ENCODE measurements at regions not wholly inside any gene's neighbourhood (a gene's known extent, or its start where the extent isn't known, plus 50 kb on each side); places are given as distances from the start of the nearest gene placed in this dataset.
"Not testable (repeated sequence)": the region's sequence is repeated elsewhere in the genome, so short reads cannot be mapped to it uniquely, and the experiment has no call there.

DNA sequence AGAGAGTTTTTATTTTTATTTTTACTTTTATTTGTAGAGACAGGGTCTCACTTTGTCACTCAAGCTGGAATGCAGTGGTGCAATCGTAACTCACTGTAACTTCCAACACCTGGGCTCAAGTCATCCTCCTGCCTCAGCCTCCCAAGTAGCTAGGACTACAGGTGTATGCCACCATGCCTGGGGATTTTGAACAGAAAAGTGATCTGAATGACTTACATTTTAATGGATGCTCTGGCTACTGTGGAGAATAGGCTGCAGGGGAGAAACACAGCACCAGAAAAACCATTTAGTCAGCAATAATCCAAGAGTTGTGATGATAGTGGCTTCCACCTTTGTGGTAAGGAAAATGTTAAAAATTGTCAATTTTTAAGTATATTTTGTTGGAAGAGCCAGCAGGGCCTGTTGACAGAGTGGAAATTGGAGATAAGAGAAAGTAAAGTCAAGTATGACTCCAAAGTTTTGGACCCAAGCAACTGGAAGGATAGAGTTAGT is 106.0 kb upstream of the LOC128125822 start:
- H3K36me3 Mint-ChIP-seq (ENCODE audit: low read depth) = no peaks in the 10 kb centered on the region
- H3K9me3 ChIP-seq (ENCODE audit: control insufficient read depth in 1 of 2, insufficient read depth in 1 of 2, low read length in 2 of 2) = no peaks in the 10 kb centered on the region
- DNase-seq (no peak), ATAC-seq (ENCODE audit: poor library complexity) (no peak)
- intact Hi-C loops (cut with DNase I, micrococcal nuclease) = no loop called here
- H3K4me1 Mint-ChIP-seq (ENCODE audit: low read depth) = no peaks in the 10 kb centered on the region
- no peaks in the 10 kb centered on the region for H3K4me1 ChIP-seq (ENCODE audit: insufficient read depth, low read length)
- H3K27ac ChIP-seq (ENCODE audit: low read depth in 1 of 2, low read length in 2 of 2) = no peak overlapping the region
- no peaks in the 10 kb centered on the region for H3K36me3 ChIP-seq (ENCODE audit: insufficient read depth, low read length)
- TF ChIP-seq, protein P1, sequence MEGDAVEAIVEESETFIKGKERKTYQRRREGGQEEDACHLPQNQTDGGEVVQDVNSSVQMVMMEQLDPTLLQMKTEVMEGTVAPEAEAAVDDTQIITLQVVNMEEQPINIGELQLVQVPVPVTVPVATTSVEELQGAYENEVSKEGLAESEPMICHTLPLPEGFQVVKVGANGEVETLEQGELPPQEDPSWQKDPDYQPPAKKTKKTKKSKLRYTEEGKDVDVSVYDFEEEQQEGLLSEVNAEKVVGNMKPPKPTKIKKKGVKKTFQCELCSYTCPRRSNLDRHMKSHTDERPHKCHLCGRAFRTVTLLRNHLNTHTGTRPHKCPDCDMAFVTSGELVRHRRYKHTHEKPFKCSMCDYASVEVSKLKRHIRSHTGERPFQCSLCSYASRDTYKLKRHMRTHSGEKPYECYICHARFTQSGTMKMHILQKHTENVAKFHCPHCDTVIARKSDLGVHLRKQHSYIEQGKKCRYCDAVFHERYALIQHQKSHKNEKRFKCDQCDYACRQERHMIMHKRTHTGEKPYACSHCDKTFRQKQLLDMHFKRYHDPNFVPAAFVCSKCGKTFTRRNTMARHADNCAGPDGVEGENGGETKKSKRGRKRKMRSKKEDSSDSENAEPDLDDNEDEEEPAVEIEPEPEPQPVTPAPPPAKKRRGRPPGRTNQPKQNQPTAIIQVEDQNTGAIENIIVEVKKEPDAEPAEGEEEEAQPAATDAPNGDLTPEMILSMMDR (IDR thresholded peaks at IDR 0.05) = no peak
- ChIA-PET POLR2A (no interaction called here), CTCF (no interaction called here)
- no peak overlapping the region for H3K4me3 ChIP-seq (ENCODE audit: low read length)
- no peak overlapping the region for H3K27ac Mint-ChIP-seq
- no peaks in the 10 kb centered on the region for H3K27me3 ChIP-seq (ENCODE audit: control insufficient read depth in 1 of 2, insufficient read depth in 2 of 2, low read length in 2 of 2)
- H3K27me3 Mint-ChIP-seq = peaks cover 8% of the 10 kb centered on the region
- no peak overlapping the region for H3K4me3 Mint-ChIP-seq
- H3K9me3 Mint-ChIP-seq = no peaks in the 10 kb centered on the region

DNA sequence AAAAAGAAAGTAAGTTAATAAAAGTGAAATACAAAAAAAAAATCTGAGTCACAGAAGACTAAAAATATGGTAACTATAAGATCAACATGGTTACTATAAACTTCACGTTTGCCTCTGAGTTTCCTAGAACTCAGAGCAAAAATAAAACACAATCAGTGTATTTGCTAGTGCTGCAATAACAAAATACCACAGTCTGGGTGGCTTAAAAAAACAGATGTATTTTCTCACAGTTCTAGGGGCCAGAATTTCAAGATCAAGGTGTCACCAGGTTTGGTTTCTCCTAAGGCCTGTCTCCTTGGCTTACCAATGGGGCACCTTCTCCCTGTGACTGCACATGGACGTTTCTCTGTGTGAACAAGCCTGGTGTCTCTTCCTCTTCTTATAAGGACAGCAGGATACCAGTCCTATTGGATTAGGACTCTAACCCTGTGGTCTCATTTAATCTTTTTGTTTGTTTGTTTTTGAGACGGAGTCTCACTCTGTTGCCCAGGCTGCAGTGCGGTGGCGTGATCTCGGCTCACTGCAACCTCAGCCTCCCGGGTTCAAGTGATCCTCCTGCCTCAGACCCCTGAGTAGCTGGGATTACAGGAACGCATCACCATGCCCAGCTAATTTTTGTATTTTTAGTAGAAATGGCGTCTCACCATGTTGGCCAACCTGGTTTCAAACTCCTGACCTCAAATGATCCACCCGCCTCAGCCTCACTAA is 104.9 kb upstream of the LOC128125822 start:
- Mint-ChIP-seq H3K4me1 (ENCODE audit: low read depth) (no peaks in the 10 kb centered on the region), H3K27ac (no peak overlapping the region), H3K27me3 (no peaks in the 10 kb centered on the region), H3K4me3 (no peak overlapping the region), H3K36me3 (ENCODE audit: low read depth) (no peaks in the 10 kb centered on the region), H3K9me3 (no peaks in the 10 kb centered on the region)
- ATAC-seq (ENCODE audit: poor library complexity) = no peak
- ChIA-PET CTCF (no interaction called here), POLR2A (no interaction called here)
- Histone ChIP-seq H3K4me3 (ENCODE audit: low read length) (no peak overlapping the region), H3K27ac (ENCODE audit: low read depth in 1 of 2, low read length in 2 of 2) (no peak overlapping the region), H3K9me3 (ENCODE audit: control insufficient read depth in 1 of 2, insufficient read depth in 1 of 2, low read length in 2 of 2) (no peaks in the 10 kb centered on the region), H3K27me3 (ENCODE audit: control insufficient read depth in 1 of 2, insufficient read depth in 2 of 2, low read length in 2 of 2) (no peaks in the 10 kb centered on the region), H3K36me3 (ENCODE audit: insufficient read depth, low read length) (no peaks in the 10 kb centered on the region), H3K4me1 (ENCODE audit: insufficient read depth, low read length) (no peaks in the 10 kb centered on the region)
- intact Hi-C loops (cut with DNase I, micrococcal nuclease) = no loop called here
- DNase-seq = no peak
- TF ChIP-seq, protein P1 (IDR thresholded peaks at IDR 0.05) = no peak

DNA sequence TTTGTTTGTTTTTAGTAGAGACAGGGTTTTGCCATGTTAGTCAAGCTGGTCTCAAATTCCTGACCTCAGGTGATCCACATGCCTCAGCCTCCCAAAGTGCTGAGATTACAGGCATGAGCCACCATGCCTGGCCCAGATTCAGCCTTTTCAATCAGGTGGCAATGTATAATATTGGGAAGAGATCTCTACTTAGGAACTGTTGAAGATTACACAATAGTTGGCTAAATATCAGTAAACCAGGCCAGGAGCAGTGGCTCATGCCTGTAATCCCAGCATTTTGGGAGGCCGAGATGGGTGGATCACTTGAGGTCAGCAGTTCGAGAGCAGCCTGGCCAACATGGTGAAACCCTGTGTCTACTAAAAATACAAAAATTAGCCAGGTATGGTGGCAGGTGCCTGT is 101.1 kb upstream of the LOC128125822 start:
- H3K36me3 Mint-ChIP-seq (ENCODE audit: low read depth); CTCF ChIA-PET; intact Hi-C loops (cut with DNase I, micrococcal nuclease); H3K9me3 Mint-ChIP-seq; H3K4me1 ChIP-seq (ENCODE audit: insufficient read depth, low read length); ATAC-seq (ENCODE audit: poor library complexity); H3K27ac Mint-ChIP-seq; DNase-seq; H3K4me3 Mint-ChIP-seq; H3K27me3 Mint-ChIP-seq; H3K27me3 ChIP-seq (ENCODE audit: control insufficient read depth in 1 of 2, insufficient read depth in 2 of 2, low read length in 2 of 2); H3K36me3 ChIP-seq (ENCODE audit: insufficient read depth, low read length); POLR2A ChIA-PET; H3K4me3 ChIP-seq (ENCODE audit: low read length); H3K9me3 ChIP-seq (ENCODE audit: control insufficient read depth in 1 of 2, insufficient read depth in 1 of 2, low read length in 2 of 2); H3K4me1 Mint-ChIP-seq (ENCODE audit: low read depth); H3K27ac ChIP-seq (ENCODE audit: low read depth in 1 of 2, low read length in 2 of 2): not testable (repeated sequence)

DNA sequence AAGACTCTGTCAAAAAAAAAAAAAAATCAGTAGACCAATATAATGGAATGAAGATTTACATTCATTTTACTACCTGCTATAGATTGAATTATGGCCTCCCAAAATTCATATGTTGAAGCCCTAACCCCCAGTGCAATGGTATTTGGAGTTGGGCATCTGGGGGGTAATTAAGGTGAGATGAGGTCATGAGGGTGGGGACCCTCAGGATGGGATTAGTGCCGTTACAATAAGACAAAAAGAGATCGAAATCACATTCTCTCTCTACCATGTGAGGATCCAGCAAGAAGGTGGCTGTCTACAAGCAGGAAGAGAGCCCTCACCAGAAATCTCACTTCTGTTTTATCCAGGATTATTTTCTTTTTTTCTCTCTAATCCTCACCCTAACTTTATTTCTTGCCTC is 100.6 kb upstream of the LOC128125822 start:
- Histone ChIP-seq H3K9me3 (ENCODE audit: control insufficient read depth in 1 of 2, insufficient read depth in 1 of 2, low read length in 2 of 2) (no peaks in the 10 kb centered on the region), H3K27me3 (ENCODE audit: control insufficient read depth in 1 of 2, insufficient read depth in 2 of 2, low read length in 2 of 2) (no peaks in the 10 kb centered on the region), H3K4me3 (ENCODE audit: low read length) (no peak overlapping the region), H3K4me1 (ENCODE audit: insufficient read depth, low read length) (no peaks in the 10 kb centered on the region), H3K27ac (ENCODE audit: low read depth in 1 of 2, low read length in 2 of 2) (no peak overlapping the region), H3K36me3 (ENCODE audit: insufficient read depth, low read length) (no peaks in the 10 kb centered on the region)
- TF ChIP-seq, protein P1 (IDR thresholded peaks at IDR 0.05) = no peak
- Mint-ChIP-seq H3K27me3 (no peaks in the 10 kb centered on the region), H3K27ac (no peak overlapping the region), H3K36me3 (ENCODE audit: low read depth) (no peaks in the 10 kb centered on the region), H3K4me1 (ENCODE audit: low read depth) (no peaks in the 10 kb centered on the region), H3K4me3 (no peak overlapping the region), H3K9me3 (no peaks in the 10 kb centered on the region)
- ChIA-PET POLR2A (no interaction called here), CTCF (no interaction called here)
- ATAC-seq (ENCODE audit: poor library complexity) (no peak), DNase-seq (no peak)
- intact Hi-C loops (cut with DNase I, micrococcal nuclease) = no loop called here

All from CD4-positive, alpha-beta T cell (primary cell).